GM21390 (cell line): ENCODE measurements at regions not wholly inside any gene's neighbourhood (a gene's known extent, or its start where the extent isn't known, plus 50 kb on each side); places are given as distances from the start of the nearest gene placed in this dataset.

Experiments
- ATAC-seq: cut with Tn5 transposase; IDR thresholded peaks from one replicate; pipeline ENCODE4 v1.9.1; 2021; ENCODE audit not compliant: unreplicated experiment

GRCh38 chr3:144362126-144362525 is 390.5 kb downstream of the DIPK2A start:
- ATAC-seq = no peak

GRCh38 chr3:144363856-144364255 is 392.2 kb downstream of the DIPK2A start:
- ATAC-seq = no peak

GRCh38 chr3:144364737-144365136 is 393.1 kb downstream of the DIPK2A start:
- no peak for ATAC-seq

- ATAC-seq = no peak
Measured at GRCh38 chr3:144369129-144369879, 397.7 kb downstream of the DIPK2A start.

- ATAC-seq = no peak
Measured at GRCh38 chr3:144375088-144375487, 403.5 kb downstream of the DIPK2A start.

GRCh38 chr3:144380849-144381248 is 409.2 kb downstream of the DIPK2A start:
- ATAC-seq = no peak

GRCh38 chr3:144381607-144382006 is 410.0 kb downstream of the DIPK2A start:
- no peak for ATAC-seq

GRCh38 chr3:144384241-144384979 is 412.8 kb downstream of the DIPK2A start:
- no peak for ATAC-seq

GRCh38 chr3:144390786-144391185 is 419.2 kb downstream of the DIPK2A start:
- ATAC-seq = no peak

GRCh38 chr3:144391236-144391635 is 419.6 kb downstream of the DIPK2A start:
- no peak for ATAC-seq

GRCh38 chr3:144394032-144394431 is 422.4 kb downstream of the DIPK2A start:
- no peak for ATAC-seq

GRCh38 chr3:144402430-144402829 is 430.8 kb downstream of the DIPK2A start:
- ATAC-seq = no peak

GRCh38 chr3:144403040-144403457 is 431.4 kb downstream of the DIPK2A start:
- no peak for ATAC-seq

- ATAC-seq = no peak
Measured at GRCh38 chr3:144407335-144407734, 435.7 kb downstream of the DIPK2A start.

GRCh38 chr3:144409319-144409718 is 437.7 kb downstream of the DIPK2A start:
- no peak for ATAC-seq

- no peak for ATAC-seq
Measured at GRCh38 chr3:144413068-144413467, 441.4 kb downstream of the DIPK2A start.

- no peak for ATAC-seq
Measured at GRCh38 chr3:144415492-144415891, 443.9 kb downstream of the DIPK2A start.

GRCh38 chr3:144424606-144425005 is 453.0 kb downstream of the DIPK2A start:
- no peak for ATAC-seq

GRCh38 chr3:144426366-144426765 is 454.7 kb downstream of the DIPK2A start:
- no peak for ATAC-seq

GRCh38 chr3:144426967-144427366 is 455.3 kb downstream of the DIPK2A start:
- no peak for ATAC-seq

GRCh38 chr3:144429719-144430121 is 458.1 kb downstream of the DIPK2A start:
- peak; percentile 70 for ATAC-seq

- ATAC-seq = peak; percentile 60
Measured at GRCh38 chr3:144431134-144431533, 459.5 kb downstream of the DIPK2A start.
